Activated T-cell treated with anti-CD3 and anti-CD28 coated beads for 1 hour (primary cell): ENCODE measurements at regions not wholly inside any gene's neighbourhood (a gene's known extent, or its start where the extent isn't known, plus 50 kb on each side); places are given as distances from the start of the nearest gene placed in this dataset.
"Not testable (repeated sequence)": the region's sequence is repeated elsewhere in the genome, so short reads cannot be mapped to it uniquely, and the experiment has no call there.

Experiments
- DNase-seq: peaks from one replicate; pipeline ENCODE4 v3.0.0-alpha.2; 2020; ENCODE audit warnings: low read depth

GRCh38 chrX:13476384-13476783 is 93.0 kb upstream of the EGFL6 start:
- DNase-seq = no peak

GRCh38 chrX:13474164-13474516 is 95.3 kb upstream of the EGFL6 start:
- DNase-seq = no peak

- DNase-seq = no peak
Observed at GRCh38 chrX:13473442-13474163, 95.8 kb upstream of the EGFL6 start.

- no peak for DNase-seq
Observed at GRCh38 chrX:13472975-13473374, 96.4 kb upstream of the EGFL6 start.

- DNase-seq = no peak
Observed at GRCh38 chrX:13471269-13471668, 98.1 kb upstream of the EGFL6 start.

- no peak for DNase-seq
Observed at GRCh38 chrX:13470685-13470977, 98.8 kb upstream of the EGFL6 start.

GRCh38 chrX:13469963-13470684 is 99.3 kb upstream of the EGFL6 start:
- DNase-seq = no peak

GRCh38 chrX:13468096-13468495 is 101.3 kb upstream of the EGFL6 start:
- no peak for DNase-seq

GRCh38 chrX:13467243-13467642 is 102.2 kb upstream of the EGFL6 start:
- DNase-seq = no peak

GRCh38 chrX:13464599-13465275 is 104.7 kb upstream of the EGFL6 start:
- no peak for DNase-seq

- no peak for DNase-seq
Observed at GRCh38 chrX:13463608-13464007, 105.8 kb upstream of the EGFL6 start.

- DNase-seq = no peak
Observed at GRCh38 chrX:13452283-13452682, 117.1 kb upstream of the EGFL6 start.

GRCh38 chrX:13449441-13449840 is 120.0 kb upstream of the EGFL6 start:
- no peak for DNase-seq

- no peak for DNase-seq
Observed at GRCh38 chrX:13448941-13449340, 120.5 kb upstream of the EGFL6 start.

GRCh38 chrX:13441608-13442007 is 121.8 kb upstream of the ATXN3L start:
- not testable (repeated sequence) for DNase-seq

GRCh38 chrX:13440176-13440575 is 120.3 kb upstream of the ATXN3L start:
- DNase-seq = no peak

GRCh38 chrX:13433298-13433605 is 113.4 kb upstream of the ATXN3L start:
- no peak for DNase-seq

GRCh38 chrX:13432414-13433297 is 112.8 kb upstream of the ATXN3L start:
- no peak for DNase-seq

GRCh38 chrX:13430136-13430827 is 110.4 kb upstream of the ATXN3L start:
- no peak for DNase-seq

GRCh38 chrX:13428053-13428786 is 108.4 kb upstream of the ATXN3L start:
- DNase-seq = no peak

GRCh38 chrX:13427441-13428052 is 107.7 kb upstream of the ATXN3L start:
- DNase-seq = no peak
